Activated naive CD4-positive, alpha-beta T cell treated with anti-CD3 and anti-CD28 coated beads, Interleukin-2, amount 10 ng/mL, durations not matched to agents 7 days and 5 days (primary cell): ENCODE measurements at regions not wholly inside any gene's neighbourhood (a gene's known extent, or its start where the extent isn't known, plus 50 kb on each side); places are given as distances from the start of the nearest gene placed in this dataset.
"Not testable (repeated sequence)": the region's sequence is repeated elsewhere in the genome, so short reads cannot be mapped to it uniquely, and the experiment has no call there.

Experiments
- CTCF ChIA-PET: fragments of 350-600 bp; sonication (Branson Sonifier 250); formaldehyde crosslinking; loops from one replicate; lab custom pipeline; 2021; ENCODE audit warnings: antibody characterized with exemption; lab: Charles Lee
- DNase-seq: peaks from one replicate; pipeline ENCODE4 v3.0.0-alpha.2; 2020
- H3K27ac Mint-ChIP-seq: one replicate; pipeline ENCODE4 v1.8.0; 2021; ENCODE audit warnings: mild to moderate bottlenecking, moderate library complexity, mixed read lengths
- H3K27me3 Mint-ChIP-seq: one replicate; pipeline ENCODE4 v1.8.0; 2021; ENCODE audit warnings: mild to moderate bottlenecking, mixed read lengths
- H3K36me3 Mint-ChIP-seq: one replicate; pipeline ENCODE4 v1.8.0; 2021; ENCODE audit warnings: mixed read lengths
- H3K4me1 Mint-ChIP-seq: one replicate; pipeline ENCODE4 v1.8.0; 2021; ENCODE audit warnings: mixed read lengths
- H3K4me3 Mint-ChIP-seq: one replicate; pipeline ENCODE4 v1.8.0; 2021; ENCODE audit warnings: mild to moderate bottlenecking, moderate library complexity, mixed read lengths
- H3K9me3 Mint-ChIP-seq: one replicate; pipeline ENCODE4 v1.8.0; 2021; ENCODE audit warnings: mixed read lengths

DNA sequence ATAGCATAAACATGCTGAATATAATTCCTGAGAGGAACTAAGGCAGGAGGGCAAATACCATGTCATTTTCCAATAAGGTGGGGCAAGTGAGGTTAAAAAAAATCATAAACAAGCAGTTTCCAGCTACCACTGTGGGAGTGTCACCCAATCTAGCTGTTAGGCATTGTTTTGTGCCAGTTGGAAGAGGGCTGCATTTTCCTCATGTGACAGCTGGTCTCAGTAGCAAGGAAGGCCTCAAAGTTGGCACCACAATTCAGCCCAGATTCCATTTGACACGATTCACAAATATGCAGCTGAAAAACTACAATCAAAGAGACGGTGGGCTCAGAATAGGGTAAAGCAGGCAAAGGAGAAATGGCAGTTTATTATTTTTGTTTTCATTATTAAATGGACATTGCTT lies 636.1 kb downstream of the KIF4B start:
- CTCF ChIA-PET, result no interaction called here
- Mint-ChIP-seq H3K9me3 (no peaks in the 10 kb centered on the region), H3K27me3 (no peaks in the 10 kb centered on the region), H3K27ac (no peak overlapping the region), H3K36me3 (no peaks in the 10 kb centered on the region), H3K4me1 (no peaks in the 10 kb centered on the region), H3K4me3 (no peak overlapping the region)
- no peak for DNase-seq

DNA sequence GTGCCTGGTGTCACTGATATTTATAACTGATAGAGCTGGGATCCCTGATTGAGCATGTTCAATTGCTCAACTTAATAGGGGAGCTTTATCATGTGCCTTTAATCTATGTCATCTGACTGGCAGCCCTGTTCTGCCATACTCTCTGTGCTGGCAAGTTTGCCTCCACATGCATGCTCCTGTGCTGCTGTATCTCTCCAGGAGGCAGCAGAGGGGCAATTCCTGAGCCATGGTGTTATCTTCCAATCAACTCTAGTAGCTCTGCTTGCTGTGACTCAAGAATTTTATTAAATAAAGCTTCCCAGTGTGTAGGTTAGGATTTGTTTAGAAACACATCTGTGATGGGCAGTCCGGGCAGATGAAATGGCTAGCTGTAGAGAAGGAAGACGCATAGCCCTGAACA lies 642.0 kb downstream of the KIF4B start:
- H3K27ac Mint-ChIP-seq, result no peak overlapping the region
- no peak overlapping the region for H3K4me3 Mint-ChIP-seq
- CTCF ChIA-PET, result no interaction called here
- no peaks in the 10 kb centered on the region for H3K27me3 Mint-ChIP-seq
- DNase-seq, result no peak
- peaks cover 2% of the 10 kb centered on the region for H3K9me3 Mint-ChIP-seq
- no peaks in the 10 kb centered on the region for H3K4me1 Mint-ChIP-seq
- H3K36me3 Mint-ChIP-seq, result no peaks in the 10 kb centered on the region

DNA sequence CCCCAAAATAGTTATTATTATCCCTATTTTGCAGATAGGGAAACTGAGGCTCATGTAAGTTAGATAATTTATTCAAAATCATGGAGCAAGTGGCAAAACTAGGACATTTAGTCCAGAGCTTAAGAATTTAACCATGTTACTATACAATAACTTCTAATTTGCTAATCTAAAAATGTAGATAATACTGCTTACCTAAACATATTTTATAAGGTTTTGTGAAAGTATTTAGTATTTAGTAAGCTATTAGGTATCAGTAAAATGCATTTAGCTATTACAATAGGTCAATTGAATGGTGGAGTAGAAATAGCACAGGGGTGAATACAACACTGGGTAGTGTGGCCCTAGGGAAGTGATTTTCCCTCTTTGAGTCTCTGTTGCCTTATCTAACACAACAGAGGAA lies 648.3 kb downstream of the KIF4B start:
- Mint-ChIP-seq H3K4me3 (no peak overlapping the region), H3K36me3 (no peaks in the 10 kb centered on the region), H3K27ac (no peak overlapping the region), H3K27me3 (no peaks in the 10 kb centered on the region), H3K4me1 (no peaks in the 10 kb centered on the region), H3K9me3 (peaks cover 2% of the 10 kb centered on the region)
- DNase-seq, result no peak
- CTCF ChIA-PET, result no interaction called here

DNA sequence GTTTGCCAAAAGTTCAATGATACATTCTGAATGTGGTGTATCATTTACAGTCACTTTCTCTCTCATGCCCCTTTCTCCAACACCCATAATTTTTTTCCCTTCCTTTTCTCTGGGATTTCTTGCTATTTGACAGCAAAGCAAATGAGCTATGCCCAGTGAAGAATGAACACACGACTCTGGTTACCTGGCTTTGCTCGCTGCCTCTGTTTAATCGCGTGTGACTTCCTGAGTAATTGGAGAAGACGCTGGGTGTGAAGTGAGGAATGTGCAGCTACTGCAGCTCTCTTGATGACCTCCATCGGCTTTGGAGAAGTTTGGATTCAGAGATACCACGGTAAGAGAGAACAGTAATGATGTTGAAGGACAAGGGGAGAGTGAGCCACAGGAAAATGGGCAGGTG lies 651.8 kb downstream of the KIF4B start:
- Mint-ChIP-seq H3K27ac (no peak overlapping the region), H3K4me1 (no peaks in the 10 kb centered on the region), H3K27me3 (no peaks in the 10 kb centered on the region), H3K36me3 (no peaks in the 10 kb centered on the region), H3K9me3 (no peaks in the 10 kb centered on the region), H3K4me3 (no peak overlapping the region)
- DNase-seq, result no peak
- CTCF ChIA-PET, result no interaction called here

DNA sequence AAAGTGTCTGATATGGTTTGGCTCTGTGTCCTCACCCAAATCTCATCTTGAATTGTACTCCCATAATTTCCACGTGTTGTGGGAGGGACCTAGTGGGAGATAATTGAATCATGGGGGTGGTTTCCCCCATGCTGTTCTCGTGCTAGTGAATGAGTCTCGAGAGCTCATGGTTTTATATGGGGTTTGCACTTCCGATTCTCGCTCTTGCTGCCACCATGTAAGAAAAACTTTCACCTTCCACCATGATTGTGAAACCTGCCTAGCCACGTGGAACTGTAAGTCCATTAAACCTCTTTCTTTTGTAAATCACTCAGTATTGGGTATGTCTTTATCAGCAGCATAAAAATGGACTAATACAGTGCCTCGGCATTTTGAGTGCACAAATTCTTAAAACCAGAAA lies 655.0 kb upstream of the SGCD start:
- CTCF ChIA-PET, H3K9me3 Mint-ChIP-seq, H3K36me3 Mint-ChIP-seq, H3K4me3 Mint-ChIP-seq, DNase-seq, H3K4me1 Mint-ChIP-seq, H3K27ac Mint-ChIP-seq, H3K27me3 Mint-ChIP-seq: not testable (repeated sequence)

DNA sequence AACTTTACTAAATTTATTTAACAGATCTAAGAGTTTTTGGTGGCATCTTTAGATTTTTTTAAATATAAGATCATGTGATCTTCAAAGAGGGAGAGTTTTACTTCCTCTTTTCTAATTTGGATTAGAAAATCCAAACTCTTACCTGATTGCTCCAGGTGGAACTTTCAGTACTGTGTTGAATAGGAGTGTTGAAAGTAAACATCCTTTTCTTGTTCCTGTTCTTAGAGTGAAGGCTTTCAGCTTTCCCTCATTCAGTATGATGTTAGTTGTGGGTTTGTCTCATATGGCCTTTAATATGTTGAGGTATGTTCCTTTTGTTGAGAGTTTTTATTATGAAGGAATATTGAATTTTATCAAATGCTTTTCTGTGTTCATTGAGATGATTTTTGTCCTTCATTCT lies 650.0 kb upstream of the SGCD start:
- Mint-ChIP-seq H3K27me3 (no peaks in the 10 kb centered on the region), H3K4me1 (no peaks in the 10 kb centered on the region), H3K9me3 (no peaks in the 10 kb centered on the region), H3K27ac (no peak overlapping the region), H3K36me3 (no peaks in the 10 kb centered on the region), H3K4me3 (no peak overlapping the region)
- CTCF ChIA-PET, result no interaction called here
- DNase-seq, result no peak

DNA sequence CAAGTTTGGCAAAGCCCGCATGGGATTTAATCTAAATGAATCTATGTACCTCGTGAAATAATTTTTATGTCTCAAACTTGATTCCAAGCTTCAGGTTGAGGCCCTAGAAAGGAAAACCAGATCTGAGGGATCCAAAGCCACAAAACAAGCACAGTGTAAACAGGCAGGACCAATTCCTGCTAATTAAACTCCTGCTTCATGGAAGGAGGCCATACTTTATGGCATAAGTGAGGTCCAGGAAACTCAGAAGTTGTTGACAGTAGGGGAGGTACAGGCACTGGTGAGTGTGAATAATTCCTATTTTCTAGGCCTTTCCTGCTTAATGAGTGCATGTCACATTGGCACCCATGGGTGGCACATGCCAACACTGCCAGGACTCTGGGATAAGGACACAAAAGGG lies 648.6 kb upstream of the SGCD start:
- Mint-ChIP-seq H3K27ac (no peak overlapping the region), H3K4me1 (no peaks in the 10 kb centered on the region), H3K27me3 (no peaks in the 10 kb centered on the region), H3K36me3 (no peaks in the 10 kb centered on the region), H3K9me3 (no peaks in the 10 kb centered on the region), H3K4me3 (no peak overlapping the region)
- CTCF ChIA-PET, result no interaction called here
- DNase-seq, result no peak

DNA sequence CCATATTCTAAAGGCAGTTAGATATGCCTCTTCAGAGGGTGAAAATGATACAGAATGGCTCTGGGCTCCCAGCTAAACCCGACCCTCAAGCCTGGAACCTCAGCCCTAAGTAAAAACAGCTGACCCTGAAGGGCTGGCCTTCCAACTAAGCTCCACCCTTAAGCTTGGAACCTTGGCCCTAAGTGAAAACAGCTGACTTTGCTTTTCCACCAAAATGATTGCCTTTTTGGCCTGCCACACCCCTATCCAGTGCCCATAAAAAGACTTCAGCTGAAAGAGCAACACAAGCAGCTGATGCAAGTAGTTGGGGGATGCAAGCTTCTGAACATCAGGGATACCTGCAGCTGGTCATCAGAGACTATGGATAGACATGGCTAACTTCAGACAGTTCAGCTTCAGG lies 647.4 kb upstream of the SGCD start:
- Mint-ChIP-seq H3K27me3 (no peaks in the 10 kb centered on the region), H3K27ac (no peak overlapping the region), H3K36me3 (no peaks in the 10 kb centered on the region)

DNA sequence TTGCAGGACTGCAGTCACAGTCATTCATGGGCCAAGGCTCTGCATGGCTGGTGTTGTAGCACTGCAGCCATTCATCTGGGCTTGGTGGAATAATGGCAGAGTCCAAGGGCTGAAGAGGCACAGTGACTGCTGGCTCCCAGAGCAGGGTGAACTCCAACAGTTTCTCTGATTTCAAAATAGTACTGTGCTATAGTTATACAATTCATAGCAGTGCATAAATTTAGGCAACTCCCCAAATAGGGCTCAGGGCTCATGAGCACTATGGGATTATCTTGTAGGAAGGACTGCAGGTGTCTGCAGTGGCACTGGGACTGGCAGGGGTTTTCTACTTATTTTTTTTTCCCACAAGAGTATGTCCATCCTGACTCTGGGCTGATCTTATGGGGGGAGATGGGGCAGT lies 642.5 kb upstream of the SGCD start:
- CTCF ChIA-PET, result no interaction called here
- no peak overlapping the region for H3K27ac Mint-ChIP-seq
- no peak overlapping the region for H3K4me3 Mint-ChIP-seq
- H3K27me3 Mint-ChIP-seq, result no peaks in the 10 kb centered on the region
- no peaks in the 10 kb centered on the region for H3K4me1 Mint-ChIP-seq
- no peak for DNase-seq
- no peaks in the 10 kb centered on the region for H3K9me3 Mint-ChIP-seq
- H3K36me3 Mint-ChIP-seq, result no peaks in the 10 kb centered on the region

More for the DNA sequence above, 647.4 kb upstream of the SGCD start:
- CTCF ChIA-PET, result no interaction called here
- no peak overlapping the region for H3K4me3 Mint-ChIP-seq
- no peak for DNase-seq
- no peaks in the 10 kb centered on the region for H3K4me1 Mint-ChIP-seq
- no peaks in the 10 kb centered on the region for H3K9me3 Mint-ChIP-seq

DNA sequence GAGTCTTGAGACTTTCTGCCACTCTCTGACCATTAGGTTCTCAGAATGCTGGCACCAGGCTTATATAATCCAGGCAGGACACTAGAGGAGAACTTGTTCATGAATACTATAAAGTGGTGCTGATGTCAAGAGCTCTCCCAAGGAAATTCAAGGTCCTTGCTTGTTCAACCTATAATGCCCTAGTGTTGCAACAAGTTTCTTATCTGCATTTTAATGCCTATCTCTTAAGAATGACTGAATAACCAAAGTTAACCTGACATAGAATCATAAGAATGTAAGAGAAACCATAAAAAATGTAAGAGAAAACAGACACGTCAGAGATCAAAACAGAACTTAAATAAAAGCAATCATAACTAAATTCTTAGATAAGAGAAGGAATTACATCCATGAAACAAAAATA lies 640.8 kb upstream of the SGCD start:
- no peak overlapping the region for H3K27ac Mint-ChIP-seq
- no peaks in the 10 kb centered on the region for H3K36me3 Mint-ChIP-seq
- CTCF ChIA-PET, result no interaction called here
- H3K9me3 Mint-ChIP-seq, result no peaks in the 10 kb centered on the region
- H3K4me1 Mint-ChIP-seq, result no peaks in the 10 kb centered on the region
- DNase-seq, result no peak
- no peak overlapping the region for H3K4me3 Mint-ChIP-seq
- H3K27me3 Mint-ChIP-seq, result no peaks in the 10 kb centered on the region

DNA sequence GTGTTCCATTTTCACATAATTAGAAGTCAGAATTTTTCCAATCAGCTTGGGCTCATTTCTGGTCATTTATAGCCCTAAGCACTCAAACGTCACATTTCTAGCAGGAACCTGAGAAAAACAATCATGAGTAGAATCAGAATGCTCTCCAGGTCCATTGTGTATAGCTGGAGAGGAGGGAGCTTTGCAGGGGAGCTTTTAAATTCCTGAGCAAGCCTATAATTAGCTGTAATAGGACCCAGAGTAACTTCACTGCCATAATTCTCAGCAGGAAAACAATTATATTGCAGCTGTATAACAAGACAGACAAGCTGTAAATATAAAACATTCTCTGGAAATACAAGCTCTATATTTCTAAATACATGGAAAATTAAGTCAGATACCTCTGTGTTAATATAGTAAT lies 637.6 kb upstream of the SGCD start:
- Mint-ChIP-seq H3K4me3 (no peak overlapping the region), H3K9me3 (no peaks in the 10 kb centered on the region), H3K4me1 (no peaks in the 10 kb centered on the region), H3K27ac (no peak overlapping the region), H3K36me3 (no peaks in the 10 kb centered on the region), H3K27me3 (no peaks in the 10 kb centered on the region)
- DNase-seq, result no peak
- CTCF ChIA-PET, result no interaction called here

DNA sequence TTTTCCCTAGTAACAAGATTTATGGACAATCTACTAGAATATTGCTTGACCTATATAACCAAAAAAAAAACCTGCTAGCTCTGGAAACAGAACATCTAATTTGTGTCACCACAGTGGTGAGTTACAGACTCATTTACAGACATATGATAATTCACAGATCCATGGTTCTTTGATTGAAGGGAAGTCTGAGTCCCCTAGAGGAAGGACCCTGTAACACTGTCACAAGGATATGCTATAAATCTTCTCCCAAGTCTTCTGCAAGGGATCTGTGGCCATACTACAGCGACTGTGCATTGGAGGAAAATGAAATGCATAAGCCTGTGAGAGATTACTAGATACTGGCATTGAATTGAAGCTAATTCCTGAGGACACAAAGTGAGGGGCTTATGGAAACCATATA lies 630.6 kb upstream of the SGCD start:
- no peaks in the 10 kb centered on the region for H3K9me3 Mint-ChIP-seq
- CTCF ChIA-PET, result interaction anchor here (0.6 kb wide), 1 partner anchor 434 kb away, joined by 3 read pairs; no protein-coding TSS in a partner anchor

DNA sequence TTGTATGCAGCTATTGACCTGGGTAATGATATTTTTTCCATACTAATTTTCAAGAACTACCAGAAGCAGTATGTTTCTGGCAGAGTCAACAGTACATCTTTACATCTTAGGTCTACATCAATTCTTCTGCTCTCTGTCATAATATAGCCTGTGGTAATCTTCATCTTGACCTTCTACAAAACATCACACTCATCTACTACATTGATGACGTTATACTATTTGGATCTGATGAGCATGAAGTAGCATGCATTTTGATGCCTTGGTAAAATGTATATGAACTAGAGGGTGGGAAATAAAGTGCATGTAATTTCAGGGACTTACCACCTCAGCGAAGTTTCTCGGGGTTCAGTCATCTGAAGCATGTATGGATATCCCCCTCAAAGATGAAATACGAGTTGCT lies 629.7 kb upstream of the SGCD start:
- Mint-ChIP-seq H3K36me3 (no peaks in the 10 kb centered on the region), H3K9me3 (no peaks in the 10 kb centered on the region), H3K27ac (no peak overlapping the region), H3K4me1 (no peaks in the 10 kb centered on the region), H3K27me3 (no peaks in the 10 kb centered on the region), H3K4me3 (no peak overlapping the region)
- no peak for DNase-seq
- CTCF ChIA-PET, result no interaction called here

More for the DNA sequence above, 630.6 kb upstream of the SGCD start:
- Mint-ChIP-seq H3K27ac (no peak overlapping the region), H3K27me3 (no peaks in the 10 kb centered on the region), H3K4me3 (no peak overlapping the region), H3K36me3 (no peaks in the 10 kb centered on the region), H3K4me1 (no peaks in the 10 kb centered on the region)
- DNase-seq, result no peak

DNA sequence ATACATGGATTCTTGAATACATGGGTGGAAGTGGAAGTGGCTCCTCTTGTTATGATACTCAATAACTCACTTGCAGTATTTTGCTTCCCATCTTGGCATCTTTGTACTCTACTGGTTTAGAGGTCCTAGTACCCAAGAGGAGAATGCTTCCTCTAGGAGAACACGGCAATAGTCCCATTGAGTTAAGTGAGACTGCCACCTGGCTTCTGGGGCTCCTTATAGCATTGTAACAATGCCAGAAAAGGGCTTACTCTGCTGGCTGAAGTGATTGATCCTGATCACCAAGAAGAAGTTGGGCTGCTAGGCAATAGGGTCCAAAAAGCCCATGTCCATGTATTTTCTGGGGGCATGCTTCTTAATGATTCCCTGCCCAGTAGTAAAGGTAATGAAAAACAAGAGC lies 627.6 kb upstream of the SGCD start:
- Mint-ChIP-seq H3K4me3 (no peak overlapping the region), H3K36me3 (no peaks in the 10 kb centered on the region), H3K27ac (no peak overlapping the region), H3K4me1 (no peaks in the 10 kb centered on the region), H3K9me3 (no peaks in the 10 kb centered on the region), H3K27me3 (no peaks in the 10 kb centered on the region)
- DNase-seq, result no peak
- CTCF ChIA-PET, result no interaction called here

DNA sequence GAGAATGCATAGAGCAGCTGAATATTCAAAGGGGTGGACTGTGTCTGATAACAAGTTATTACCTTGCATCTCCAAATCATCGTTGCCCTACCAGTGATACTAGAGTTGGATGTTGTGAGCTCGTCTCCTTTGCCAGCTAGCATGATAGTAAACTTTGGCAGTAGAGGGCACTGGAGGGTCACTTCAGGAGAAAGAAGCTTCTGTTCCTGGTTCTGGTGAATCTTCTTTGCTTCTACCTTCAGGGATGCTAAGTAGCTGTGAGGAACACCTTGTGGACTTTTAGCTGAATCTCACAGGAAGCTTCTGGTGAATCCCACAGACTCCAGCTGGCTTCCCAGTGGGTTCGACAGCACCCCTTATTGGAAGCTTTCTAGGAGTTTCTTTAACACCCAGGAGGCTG lies 626.6 kb upstream of the SGCD start:
- Mint-ChIP-seq H3K36me3 (no peaks in the 10 kb centered on the region), H3K4me3 (no peak overlapping the region), H3K9me3 (no peaks in the 10 kb centered on the region), H3K4me1 (no peaks in the 10 kb centered on the region), H3K27me3 (no peaks in the 10 kb centered on the region), H3K27ac (no peak overlapping the region)
- no peak for DNase-seq
- CTCF ChIA-PET, result no interaction called here

DNA sequence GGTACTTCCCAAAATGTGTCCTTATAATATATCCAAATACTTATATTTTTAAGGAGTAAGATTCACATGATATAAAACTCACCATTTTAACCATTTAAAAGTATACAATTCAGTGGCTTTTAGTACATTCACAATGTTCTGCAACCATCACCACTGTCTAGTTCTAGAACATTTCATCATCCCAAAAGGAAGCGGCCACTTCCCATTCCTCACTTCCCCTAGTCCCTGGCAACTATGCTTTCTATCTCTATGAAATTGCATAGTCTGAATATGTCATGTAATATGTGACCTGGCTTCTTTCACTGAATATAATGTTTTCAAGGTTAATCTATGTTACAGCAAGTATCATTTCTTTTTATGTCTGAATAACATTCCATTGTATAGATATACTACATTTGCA lies 615.1 kb upstream of the SGCD start:
- Mint-ChIP-seq H3K9me3 (no peaks in the 10 kb centered on the region), H3K4me1 (no peaks in the 10 kb centered on the region), H3K27me3 (no peaks in the 10 kb centered on the region), H3K4me3 (no peak overlapping the region), H3K36me3 (no peaks in the 10 kb centered on the region), H3K27ac (no peak overlapping the region)
- no peak for DNase-seq
- CTCF ChIA-PET, result no interaction called here
